ENCODE measurements at regions not wholly inside any gene's neighbourhood (a gene's known extent, or its start where the extent isn't known, plus 50 kb on each side); places are given as distances from the start of the nearest gene placed in this dataset.
"Not testable (repeated sequence)": the region's sequence is repeated elsewhere in the genome, so short reads cannot be mapped to it uniquely, and the experiment has no call there.

- H3K36me3 ChIP-seq (ENCODE audit: control insufficient read depth in 1 of 2, insufficient read depth in 2 of 2, low read length in 2 of 2); H4K91ac ChIP-seq (ENCODE audit: low read depth, low read length); H3K4ac ChIP-seq (ENCODE audit: low read depth, low read length); H4K12ac ChIP-seq (ENCODE audit: low read depth, low read length); H3K18ac ChIP-seq (ENCODE audit: low read length); H3K79me1 ChIP-seq (ENCODE audit: low read length); H2BK120ac ChIP-seq (ENCODE audit: insufficient read depth, low read length, poor library complexity); H3K23ac ChIP-seq (ENCODE audit: low read length); H3K14ac ChIP-seq (ENCODE audit: low read length); H3K9me3 ChIP-seq (ENCODE audit: insufficient read depth, low read depth, low read length); H2AFZ ChIP-seq (ENCODE audit: insufficient read depth, low read length, poor library complexity); H3K4me1 ChIP-seq (ENCODE audit: control insufficient read depth in 1 of 2, insufficient read depth in 2 of 2, low read length in 2 of 2); H2BK5ac ChIP-seq (ENCODE audit: low read depth, low read length, poor library complexity); DNase-seq; H4K8ac ChIP-seq (ENCODE audit: low read depth, low read length); H3K4me3 ChIP-seq (ENCODE audit: low read depth, low read length); H3K27ac ChIP-seq (ENCODE audit: low read depth, low read length); H3K27me3 ChIP-seq (ENCODE audit: insufficient read depth, low read length); H2AK5ac ChIP-seq (ENCODE audit: low read length); H3K9ac ChIP-seq (ENCODE audit: low read length); H3K4me2 ChIP-seq (ENCODE audit: low read length); H3K79me2 ChIP-seq (ENCODE audit: control insufficient read depth, insufficient read depth, low read length, poor library complexity); H2BK12ac ChIP-seq (ENCODE audit: low read length): not testable (repeated sequence)
- WGBS (ENCODE audit: extremely low coverage, insufficient coverage, insufficient read length) = no CpG with 5 or more reads among the region's 36 CpGs
Observed at GRCh38 chr21:6091335-6092027, 4429.9 kb upstream of the TPTE start.

- H3K27me3 ChIP-seq (ENCODE audit: insufficient read depth, low read length); H3K79me2 ChIP-seq (ENCODE audit: control insufficient read depth, insufficient read depth, low read length, poor library complexity); H2BK5ac ChIP-seq (ENCODE audit: low read depth, low read length, poor library complexity); H3K4me2 ChIP-seq (ENCODE audit: low read length); H4K12ac ChIP-seq (ENCODE audit: low read depth, low read length); H2BK120ac ChIP-seq (ENCODE audit: insufficient read depth, low read length, poor library complexity); H3K4me3 ChIP-seq (ENCODE audit: low read depth, low read length); H3K79me1 ChIP-seq (ENCODE audit: low read length); H2AK5ac ChIP-seq (ENCODE audit: low read length); H4K91ac ChIP-seq (ENCODE audit: low read depth, low read length); H2AFZ ChIP-seq (ENCODE audit: insufficient read depth, low read length, poor library complexity); H3K27ac ChIP-seq (ENCODE audit: low read depth, low read length); H2BK12ac ChIP-seq (ENCODE audit: low read length); DNase-seq; H4K8ac ChIP-seq (ENCODE audit: low read depth, low read length); H3K14ac ChIP-seq (ENCODE audit: low read length); H3K4me1 ChIP-seq (ENCODE audit: control insufficient read depth in 1 of 2, insufficient read depth in 2 of 2, low read length in 2 of 2); H3K4ac ChIP-seq (ENCODE audit: low read depth, low read length); H3K23ac ChIP-seq (ENCODE audit: low read length); H3K36me3 ChIP-seq (ENCODE audit: control insufficient read depth in 1 of 2, insufficient read depth in 2 of 2, low read length in 2 of 2); H3K18ac ChIP-seq (ENCODE audit: low read length); H3K9ac ChIP-seq (ENCODE audit: low read length); H3K9me3 ChIP-seq (ENCODE audit: insufficient read depth, low read depth, low read length): not testable (repeated sequence)
- no CpG with 5 or more reads among the region's 13 CpGs for WGBS (ENCODE audit: extremely low coverage, insufficient coverage, insufficient read length)
Observed at GRCh38 chr21:6092401-6092800, 4429.0 kb upstream of the TPTE start.

GRCh38 chr21:6093419-6093818 is 4428.0 kb upstream of the TPTE start:
- H3K4ac ChIP-seq (ENCODE audit: low read depth, low read length); H2BK12ac ChIP-seq (ENCODE audit: low read length); H2AFZ ChIP-seq (ENCODE audit: insufficient read depth, low read length, poor library complexity); H3K36me3 ChIP-seq (ENCODE audit: control insufficient read depth in 1 of 2, insufficient read depth in 2 of 2, low read length in 2 of 2); H3K4me3 ChIP-seq (ENCODE audit: low read depth, low read length); H3K9me3 ChIP-seq (ENCODE audit: insufficient read depth, low read depth, low read length); H2AK5ac ChIP-seq (ENCODE audit: low read length); H4K91ac ChIP-seq (ENCODE audit: low read depth, low read length); H2BK120ac ChIP-seq (ENCODE audit: insufficient read depth, low read length, poor library complexity); H3K18ac ChIP-seq (ENCODE audit: low read length); DNase-seq; H4K12ac ChIP-seq (ENCODE audit: low read depth, low read length); H3K27me3 ChIP-seq (ENCODE audit: insufficient read depth, low read length); H3K4me1 ChIP-seq (ENCODE audit: control insufficient read depth in 1 of 2, insufficient read depth in 2 of 2, low read length in 2 of 2); H2BK5ac ChIP-seq (ENCODE audit: low read depth, low read length, poor library complexity); H3K4me2 ChIP-seq (ENCODE audit: low read length); H4K8ac ChIP-seq (ENCODE audit: low read depth, low read length); H3K14ac ChIP-seq (ENCODE audit: low read length); H3K27ac ChIP-seq (ENCODE audit: low read depth, low read length); H3K9ac ChIP-seq (ENCODE audit: low read length); H3K79me2 ChIP-seq (ENCODE audit: control insufficient read depth, insufficient read depth, low read length, poor library complexity); H3K79me1 ChIP-seq (ENCODE audit: low read length); H3K23ac ChIP-seq (ENCODE audit: low read length): not testable (repeated sequence)
- no CpG with 5 or more reads among the region's 32 CpGs for WGBS (ENCODE audit: extremely low coverage, insufficient coverage, insufficient read length)

GRCh38 chr21:6093870-6094269 is 4427.5 kb upstream of the TPTE start:
- not testable (repeated sequence) for H3K36me3 ChIP-seq (ENCODE audit: control insufficient read depth in 1 of 2, insufficient read depth in 2 of 2, low read length in 2 of 2); H2BK12ac ChIP-seq (ENCODE audit: low read length); H3K4me3 ChIP-seq (ENCODE audit: low read depth, low read length); H3K4me2 ChIP-seq (ENCODE audit: low read length); H3K79me1 ChIP-seq (ENCODE audit: low read length); H3K27ac ChIP-seq (ENCODE audit: low read depth, low read length); H2BK120ac ChIP-seq (ENCODE audit: insufficient read depth, low read length, poor library complexity); H2AK5ac ChIP-seq (ENCODE audit: low read length); H2AFZ ChIP-seq (ENCODE audit: insufficient read depth, low read length, poor library complexity); H3K4me1 ChIP-seq (ENCODE audit: control insufficient read depth in 1 of 2, insufficient read depth in 2 of 2, low read length in 2 of 2); H3K9ac ChIP-seq (ENCODE audit: low read length); H3K27me3 ChIP-seq (ENCODE audit: insufficient read depth, low read length); DNase-seq; H4K12ac ChIP-seq (ENCODE audit: low read depth, low read length); H2BK5ac ChIP-seq (ENCODE audit: low read depth, low read length, poor library complexity); H4K91ac ChIP-seq (ENCODE audit: low read depth, low read length); H3K18ac ChIP-seq (ENCODE audit: low read length); H3K14ac ChIP-seq (ENCODE audit: low read length); H3K9me3 ChIP-seq (ENCODE audit: insufficient read depth, low read depth, low read length); H3K79me2 ChIP-seq (ENCODE audit: control insufficient read depth, insufficient read depth, low read length, poor library complexity); H3K4ac ChIP-seq (ENCODE audit: low read depth, low read length); H3K23ac ChIP-seq (ENCODE audit: low read length); H4K8ac ChIP-seq (ENCODE audit: low read depth, low read length)
- WGBS (ENCODE audit: extremely low coverage, insufficient coverage, insufficient read length) = no CpG with 5 or more reads among the region's 23 CpGs

Measured in trophoblast cell (in vitro differentiated cells and primary cell).